H9 (cell line): ENCODE measurements at regions not wholly inside any gene's neighbourhood (a gene's known extent, or its start where the extent isn't known, plus 50 kb on each side); places are given as distances from the start of the nearest gene placed in this dataset.

Experiments
- DNase-seq: peaks from one replicate; pipeline ENCODE4 v3.0.0-alpha.2; 2017
- H2AFZ ChIP-seq: one replicate; pipeline ENCODE4 v1.6.1; 2013; ENCODE audit warnings: mild to moderate bottlenecking, low read length, control low read depth, moderate library complexity
- H2AK5ac ChIP-seq: 2 replicates; pipeline ENCODE4 v1.6.1; 2013; ENCODE audit warnings: low read length, control low read depth, mixed read lengths; ENCODE audit not compliant: insufficient read length
- H2BK120ac ChIP-seq: one replicate; pipeline ENCODE4 v1.6.1; 2013; ENCODE audit warnings: low read depth, mild to moderate bottlenecking, low read length, control low read depth, inconsistent platforms; ENCODE audit not compliant: poor library complexity, severe bottlenecking
- H2BK12ac ChIP-seq: 2 replicates; pipeline ENCODE4 v1.6.1; 2013; ENCODE audit warnings: low read length, control low read depth, mixed read lengths, low read depth; ENCODE audit not compliant: insufficient read length
- H2BK15ac ChIP-seq: 2 replicates; pipeline ENCODE4 v1.6.1; 2013; ENCODE audit warnings: low read depth, low read length, control low read depth
- H2BK20ac ChIP-seq: one replicate; pipeline ENCODE4 v1.6.1; 2013; ENCODE audit warnings: low read depth, mild to moderate bottlenecking, low read length, control low read depth, inconsistent platforms; ENCODE audit not compliant: poor library complexity, severe bottlenecking
- H2BK5ac ChIP-seq: 2 replicates; pipeline ENCODE4 v1.6.1; 2013; ENCODE audit warnings: low read length, control low read depth, mixed read lengths; ENCODE audit not compliant: insufficient read length
- H3K14ac ChIP-seq: 2 replicates; pipeline ENCODE4 v1.6.1; 2013; ENCODE audit warnings: low read length, control low read depth; ENCODE audit not compliant: insufficient read depth
- H3K18ac ChIP-seq: 2 replicates; pipeline ENCODE4 v1.6.1; 2013; ENCODE audit warnings: low read depth, mild to moderate bottlenecking, mixed read lengths, low read length, control low read depth; ENCODE audit not compliant: insufficient read length
- H3K23ac ChIP-seq: 2 replicates; pipeline ENCODE4 v1.6.1; 2013; ENCODE audit warnings: low read length, control low read depth, mixed read lengths, low read depth; ENCODE audit not compliant: insufficient read length
- H3K23me2 ChIP-seq: 2 replicates; pipeline ENCODE4 v1.6.1; 2013; ENCODE audit warnings: low read depth, mild to moderate bottlenecking, mixed read lengths, low read length, control low read depth; ENCODE audit not compliant: insufficient read length, poor library complexity, severe bottlenecking
- H3K27ac ChIP-seq: 2 replicates; pipeline ENCODE4 v1.5.1; 2013; ENCODE audit warnings: low read length, control low read depth, mixed read lengths, low read depth; ENCODE audit not compliant: insufficient read length
- H3K27me3 ChIP-seq: 2 replicates; pipeline ENCODE4 v1.6.1; 2013; ENCODE audit warnings: low read length, control low read depth, inconsistent platforms; ENCODE audit not compliant: insufficient read depth
- H3K4ac ChIP-seq: 2 replicates; pipeline ENCODE4 v1.6.1; 2013; ENCODE audit warnings: low read depth, mild to moderate bottlenecking, control low read depth, inconsistent platforms, low read length, moderate library complexity
- H3K4me1 ChIP-seq: 2 replicates; pipeline ENCODE4 v1.6.1; 2013; ENCODE audit warnings: low read length, control low read depth, inconsistent platforms; ENCODE audit not compliant: insufficient read depth
- H3K4me2 ChIP-seq: 2 replicates; pipeline ENCODE4 v1.6.1; 2013; ENCODE audit warnings: low read length, control low read depth, mixed read lengths; ENCODE audit not compliant: insufficient read length, insufficient read depth
- H3K56ac ChIP-seq: 2 replicates; pipeline ENCODE4 v1.6.1; 2013; ENCODE audit warnings: low read depth, mild to moderate bottlenecking, mixed read lengths, low read length, control low read depth; ENCODE audit not compliant: insufficient read length
- H3K79me1 ChIP-seq: 2 replicates; pipeline ENCODE4 v1.6.1; 2013; ENCODE audit warnings: low read depth, mild to moderate bottlenecking, moderate library complexity, low read length, control low read depth, inconsistent platforms; ENCODE audit not compliant: insufficient read depth, poor library complexity, severe bottlenecking
- H3K79me2 ChIP-seq: 2 replicates; pipeline ENCODE4 v1.6.1; 2013; ENCODE audit warnings: low read length, control low read depth, inconsistent platforms; ENCODE audit not compliant: insufficient read depth
- H3K9ac ChIP-seq: 2 replicates; pipeline ENCODE4 v1.6.1; 2013; ENCODE audit warnings: low read length, control low read depth, mixed read lengths; ENCODE audit not compliant: insufficient read length; ENCODE audit errors: extremely low read depth
- H3K9me3 ChIP-seq: one replicate; pipeline ENCODE4 v1.6.1; 2013; ENCODE audit warnings: low read depth, low read length, inconsistent platforms; ENCODE audit not compliant: control insufficient read depth
- H3T11ph ChIP-seq: one replicate; pipeline ENCODE4 v1.6.1; 2013; ENCODE audit warnings: mild to moderate bottlenecking, low read length, control low read depth, inconsistent platforms
- H4K20me1 ChIP-seq: one replicate; pipeline ENCODE4 v1.6.1; 2013; ENCODE audit not compliant: control insufficient read depth, insufficient read length, insufficient read depth
- H4K5ac ChIP-seq: 2 replicates; pipeline ENCODE4 v1.6.1; 2013; ENCODE audit warnings: low read depth, mild to moderate bottlenecking, mixed read lengths, low read length, control low read depth; ENCODE audit not compliant: insufficient read length
- H4K8ac ChIP-seq: replicated peaks from 2 replicates; pipeline ENCODE4 v1.6.1; 2013; ENCODE audit warnings: low read length, control low read depth, mixed read lengths, low read depth; ENCODE audit not compliant: insufficient read length
- H4K91ac ChIP-seq: 2 replicates; pipeline ENCODE4 v1.6.1; 2013; ENCODE audit warnings: low read depth, mild to moderate bottlenecking, moderate library complexity, mixed read lengths, low read length, control low read depth; ENCODE audit not compliant: insufficient read length
- H3K27ac Mint-ChIP-seq, 3 experiments: 2 replicates in 2 of 3; 3 replicates in 1 of 3; pipeline ENCODE4 v1.8.0; 2020 to 2021; ENCODE audit warnings: mixed read lengths in 3 of 3, mild to moderate bottlenecking in 1 of 3, moderate library complexity in 1 of 3
- H3K27me3 Mint-ChIP-seq: 2 replicates; pipeline ENCODE4 v1.8.0; 2021; ENCODE audit warnings: low read depth, mild to moderate bottlenecking, moderate library complexity, mixed read lengths
- H3K36me3 Mint-ChIP-seq, 3 experiments: 2 replicates in 2 of 3; 3 replicates in 1 of 3; pipeline ENCODE4 v1.8.0; 2020 to 2021; ENCODE audit warnings: low read depth in 3 of 3, mixed read lengths in 3 of 3; ENCODE audit not compliant: insufficient read depth in 1 of 3
- H3K4me1 Mint-ChIP-seq, 2 experiments: 2 replicates each; pipeline ENCODE4 v1.8.0; 2020; ENCODE audit warnings: mixed read lengths in 2 of 2
- H3K4me3 Mint-ChIP-seq, 2 experiments: 2 replicates in 1 of 2; 3 replicates in 1 of 2; pipeline ENCODE4 v1.8.0; 2020 to 2021; ENCODE audit warnings: mild to moderate bottlenecking in 2 of 2, mixed read lengths in 2 of 2, moderate library complexity in 1 of 2
- H3K9me3 Mint-ChIP-seq, 2 experiments: 2 replicates in 1 of 2; 3 replicates in 1 of 2; pipeline ENCODE4 v1.8.0; 2020; ENCODE audit warnings: mild to moderate bottlenecking in 2 of 2, mixed read lengths in 2 of 2, moderate library complexity in 1 of 2
- WGBS: extraction: QIAGEN DNeasy Blood & Tissue Kit; methylation state at CpG from one replicate; pipeline ENCODE4 v1.1.7; 2013; ENCODE audit warnings: missing lambda C conversion rate, low lambda C conversion rate, mixed read lengths; ENCODE audit not compliant: insufficient read length; ENCODE audit errors: extremely low coverage; 5-methylcytosine and 5-hydroxymethylcytosine counted together
- TF ChIP-seq, protein P1 (sequence below): fragments of 200-600 bp; sonication (generic); conservative IDR thresholded peaks from 3 replicates; pipeline ENCODE4 v1.8.0; 2021; ENCODE audit warnings: antibody characterized with exemption, mild to moderate bottlenecking

DNA sequence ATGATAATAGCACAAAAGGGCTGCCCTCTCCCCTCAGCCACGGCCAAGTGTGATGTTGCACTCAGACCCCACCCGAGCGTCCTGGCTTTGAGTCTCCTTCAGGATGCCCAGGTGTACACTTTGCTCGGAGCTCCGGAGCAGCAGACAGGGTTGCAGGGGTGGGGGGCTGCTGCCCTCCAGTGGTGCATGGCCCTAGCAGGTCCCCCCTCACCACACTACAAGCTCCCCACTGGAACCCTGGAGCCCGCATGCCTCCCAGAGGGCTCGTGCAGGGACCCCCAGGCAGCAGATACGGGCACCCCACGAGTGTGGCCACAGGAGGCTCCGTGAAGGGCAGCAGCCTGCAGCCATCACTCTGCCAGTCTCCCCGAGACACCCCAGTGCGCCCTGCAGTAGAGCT, 69.9 kb upstream of the C14orf180 start:
- Histone ChIP-seq H3K9me3 (no peaks in the 10 kb centered on the region), H3K18ac (no peak overlapping the region), H4K20me1 (no peaks in the 10 kb centered on the region), H3K4me2 (no peak overlapping the region), H3K27me3 (no peaks in the 10 kb centered on the region), H3K14ac (no peak overlapping the region), H2AFZ (no peak overlapping the region), H4K8ac (no peak overlapping the region), H3K56ac (no peak overlapping the region), H2BK5ac (no peak overlapping the region), H3K9ac (no peak overlapping the region), H3T11ph (no peak overlapping the region), H4K5ac (no peak overlapping the region), H3K4me1 (no peaks in the 10 kb centered on the region), H3K79me1 (no peaks in the 10 kb centered on the region), H3K27ac (no peak overlapping the region), H3K4ac (no peak overlapping the region), H3K23me2 (no peaks in the 10 kb centered on the region), H2AK5ac (no peak overlapping the region), H4K91ac (no peak overlapping the region), H2BK120ac (no peak overlapping the region), H2BK15ac (no peak overlapping the region), H3K23ac (no peak overlapping the region), H3K79me2 (no peaks in the 10 kb centered on the region), H2BK12ac (no peak overlapping the region), H2BK20ac (no peak overlapping the region)
- no peak overlapping the region for H3K4me3 Mint-ChIP-seq
- WGBS: no CpG with 5 or more reads among the region's 12 CpGs
- peak; percentile 39 for DNase-seq
- H3K4me1 Mint-ChIP-seq: peaks cover 0 to 3% of the 10 kb centered on the region in 2 experiments; a peak in 2 of 4 replicates
- peaks cover 4% of the 10 kb centered on the region for H3K27me3 Mint-ChIP-seq
- TF ChIP-seq, protein P1, sequence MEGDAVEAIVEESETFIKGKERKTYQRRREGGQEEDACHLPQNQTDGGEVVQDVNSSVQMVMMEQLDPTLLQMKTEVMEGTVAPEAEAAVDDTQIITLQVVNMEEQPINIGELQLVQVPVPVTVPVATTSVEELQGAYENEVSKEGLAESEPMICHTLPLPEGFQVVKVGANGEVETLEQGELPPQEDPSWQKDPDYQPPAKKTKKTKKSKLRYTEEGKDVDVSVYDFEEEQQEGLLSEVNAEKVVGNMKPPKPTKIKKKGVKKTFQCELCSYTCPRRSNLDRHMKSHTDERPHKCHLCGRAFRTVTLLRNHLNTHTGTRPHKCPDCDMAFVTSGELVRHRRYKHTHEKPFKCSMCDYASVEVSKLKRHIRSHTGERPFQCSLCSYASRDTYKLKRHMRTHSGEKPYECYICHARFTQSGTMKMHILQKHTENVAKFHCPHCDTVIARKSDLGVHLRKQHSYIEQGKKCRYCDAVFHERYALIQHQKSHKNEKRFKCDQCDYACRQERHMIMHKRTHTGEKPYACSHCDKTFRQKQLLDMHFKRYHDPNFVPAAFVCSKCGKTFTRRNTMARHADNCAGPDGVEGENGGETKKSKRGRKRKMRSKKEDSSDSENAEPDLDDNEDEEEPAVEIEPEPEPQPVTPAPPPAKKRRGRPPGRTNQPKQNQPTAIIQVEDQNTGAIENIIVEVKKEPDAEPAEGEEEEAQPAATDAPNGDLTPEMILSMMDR: peak; percentile 52
- peaks cover 0 to 7% (median 2%) of the 10 kb centered on the region in 3 experiments; a peak in 2 of 7 replicates for H3K36me3 Mint-ChIP-seq
- peaks cover 6 to 8% of the 10 kb centered on the region in 2 experiments; a peak in 4 of 5 replicates for H3K9me3 Mint-ChIP-seq
- H3K27ac Mint-ChIP-seq: no peak overlapping the region
